Stimulated activated memory B cell treated with anti-CD40 and anti-IgM and Interleukin-4, amounts not matched to agents 10 μg/mL and 1 μg/mL and 100 μg/mL, for 72 hours (primary cell): ENCODE measurements at regions not wholly inside any gene's neighbourhood (a gene's known extent, or its start where the extent isn't known, plus 50 kb on each side); places are given as distances from the start of the nearest gene placed in this dataset.

Experiments
- ATAC-seq: fragments of 150-1000 bp; cut with Tn5 transposase; 2 replicates; pipeline ENCODE4 v1.10.0; 2021
- H3K27ac Mint-ChIP-seq: one replicate; pipeline ENCODE4 v1.8.0; 2022; ENCODE audit warnings: mild to moderate bottlenecking, mixed read lengths
- H3K27me3 Mint-ChIP-seq: one replicate; pipeline ENCODE4 v1.8.0; 2022; ENCODE audit warnings: mixed read lengths
- H3K36me3 Mint-ChIP-seq: one replicate; pipeline ENCODE4 v1.8.0; 2022; ENCODE audit warnings: mixed read lengths
- H3K4me1 Mint-ChIP-seq: one replicate; pipeline ENCODE4 v1.8.0; 2022; ENCODE audit warnings: mixed read lengths
- H3K4me3 Mint-ChIP-seq: one replicate; pipeline ENCODE4 v1.8.0; 2022; ENCODE audit warnings: mild to moderate bottlenecking, moderate library complexity, mixed read lengths
- H3K9me3 Mint-ChIP-seq: one replicate; pipeline ENCODE4 v1.8.0; 2022; ENCODE audit warnings: mixed read lengths

DNA sequence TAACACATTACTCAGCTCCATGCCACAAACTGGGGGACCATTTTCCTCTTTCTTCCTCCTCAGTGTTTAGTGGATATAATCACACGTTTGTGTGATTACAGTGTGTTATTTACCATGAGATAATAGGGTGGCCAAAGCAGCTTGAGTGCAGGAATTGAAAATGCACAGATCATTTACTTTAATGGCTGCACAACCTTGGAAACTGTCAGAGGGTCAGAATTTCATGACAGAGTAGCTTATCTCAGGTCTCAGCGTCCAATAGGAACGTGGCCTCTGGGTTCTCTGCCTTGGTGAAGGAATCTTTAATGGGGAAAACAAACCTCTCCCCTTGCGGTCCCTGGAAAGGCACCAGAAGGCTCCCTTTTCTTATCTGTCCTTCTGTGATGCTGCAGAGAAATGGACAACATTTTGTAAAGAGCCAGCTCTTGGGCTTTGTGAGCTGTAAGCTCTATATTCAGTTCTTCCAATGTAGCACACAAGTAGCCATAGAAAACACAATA lies 87.4 kb upstream of the CD180 start:
- peaks cover 9% of the 10 kb centered on the region for H3K27me3 Mint-ChIP-seq
- no peak for ATAC-seq
- H3K27ac Mint-ChIP-seq: no peak overlapping the region
- H3K36me3 Mint-ChIP-seq: no peaks in the 10 kb centered on the region
- no peak overlapping the region for H3K4me3 Mint-ChIP-seq
- peaks cover 7% of the 10 kb centered on the region for H3K4me1 Mint-ChIP-seq
- peaks cover 6% of the 10 kb centered on the region for H3K9me3 Mint-ChIP-seq

DNA sequence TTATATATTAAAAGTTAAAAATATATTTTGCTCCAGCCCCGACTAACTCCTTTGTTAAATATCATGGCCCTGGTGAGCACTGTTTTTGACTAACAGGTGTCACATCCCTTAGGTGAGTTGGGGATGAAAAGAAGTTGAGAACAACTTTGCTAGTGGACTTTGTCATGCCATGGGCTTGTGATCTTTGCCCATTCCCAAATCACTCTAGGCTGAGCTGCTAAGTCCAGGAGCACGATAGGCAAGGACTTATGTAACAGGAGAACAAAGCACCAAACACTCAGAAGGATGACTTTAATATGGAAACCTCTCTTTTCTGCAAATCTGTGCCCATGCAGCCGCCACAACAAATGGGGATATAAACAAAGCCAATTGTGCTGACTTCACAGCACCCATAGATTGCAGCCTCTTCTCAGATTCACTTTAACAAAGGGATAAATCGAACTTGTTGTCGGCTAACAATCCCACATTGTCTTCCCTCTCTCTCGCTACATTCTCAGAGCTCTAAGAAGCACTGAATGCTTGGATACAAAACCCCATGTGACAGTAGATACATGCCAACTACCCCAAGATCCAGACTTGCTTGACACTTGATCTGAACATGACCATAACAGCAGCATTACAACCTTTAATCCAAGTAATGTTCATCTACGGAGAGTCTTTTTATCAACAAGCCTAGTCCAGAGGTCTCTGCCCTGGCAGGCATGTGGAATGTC lies 86.8 kb upstream of the CD180 start:
- no peak overlapping the region for H3K27ac Mint-ChIP-seq
- peaks cover 3% of the 10 kb centered on the region for H3K36me3 Mint-ChIP-seq
- ATAC-seq: no peak

DNA sequence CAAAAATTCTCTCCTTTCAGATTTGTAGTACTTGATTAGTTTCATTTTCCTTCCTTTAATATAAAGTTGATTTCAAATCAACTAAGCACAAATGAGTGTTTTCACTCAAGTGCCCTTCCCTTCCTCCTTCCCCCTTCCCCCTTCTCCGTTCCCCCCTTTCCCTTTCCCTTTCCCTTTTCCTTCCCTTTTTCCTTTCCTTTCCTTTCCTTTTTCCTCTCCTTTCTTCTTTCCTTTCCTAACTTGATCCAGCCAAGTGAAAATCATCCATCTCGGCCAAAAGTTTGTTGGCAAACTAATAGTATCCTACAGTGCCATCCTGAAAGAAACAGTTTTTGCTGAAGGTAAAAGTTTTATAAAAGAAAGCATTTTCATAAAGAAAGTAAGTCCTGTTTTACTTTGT lies 85.3 kb upstream of the CD180 start:
- Mint-ChIP-seq H3K36me3 (peaks cover 5% of the 10 kb centered on the region), H3K4me1 (no peaks in the 10 kb centered on the region)

More for the DNA sequence above, 86.8 kb upstream of the CD180 start:
- Mint-ChIP-seq H3K9me3 (peaks cover 9% of the 10 kb centered on the region), H3K27me3 (peaks cover 9% of the 10 kb centered on the region), H3K4me1 (peaks cover 1% of the 10 kb centered on the region), H3K4me3 (no peak overlapping the region)

DNA sequence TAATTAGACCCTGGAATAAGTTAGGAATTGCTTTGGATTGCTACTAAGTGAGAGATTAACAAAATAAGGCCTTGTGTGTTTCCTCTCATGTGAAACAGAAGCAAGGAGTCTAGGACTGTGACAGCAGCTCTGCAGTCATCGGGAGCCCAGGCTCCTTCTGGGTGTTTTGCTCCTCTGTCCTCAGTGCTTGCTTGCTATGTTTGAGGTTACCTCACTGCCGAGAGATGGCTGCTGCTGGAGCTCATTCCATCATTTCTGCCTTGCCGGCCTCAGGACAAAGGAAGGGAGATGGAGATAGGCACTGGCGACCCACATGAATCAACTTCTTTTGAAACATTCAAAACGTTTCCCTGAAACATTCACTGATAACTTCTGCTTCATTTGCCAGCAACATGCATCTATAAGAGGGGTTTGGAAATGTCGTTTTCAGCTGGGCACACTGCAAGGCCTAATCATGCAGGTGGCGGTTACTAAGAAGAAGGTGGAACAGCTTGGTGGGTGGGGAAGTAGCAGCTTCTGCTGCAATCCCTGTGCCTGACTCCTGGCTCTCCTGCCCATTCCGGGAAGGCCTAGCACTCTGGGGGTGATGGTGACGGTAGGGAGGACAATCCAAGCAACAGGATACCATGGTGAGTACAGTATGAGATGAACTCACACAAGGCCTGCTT lies 77.2 kb upstream of the CD180 start:
- no peaks in the 10 kb centered on the region for H3K4me1 Mint-ChIP-seq

More for the DNA sequence above, 85.3 kb upstream of the CD180 start:
- H3K27me3 Mint-ChIP-seq: peaks cover 9% of the 10 kb centered on the region
- ATAC-seq: no peak
- no peak overlapping the region for H3K27ac Mint-ChIP-seq
- no peak overlapping the region for H3K4me3 Mint-ChIP-seq
- peaks cover 13% of the 10 kb centered on the region for H3K9me3 Mint-ChIP-seq

DNA sequence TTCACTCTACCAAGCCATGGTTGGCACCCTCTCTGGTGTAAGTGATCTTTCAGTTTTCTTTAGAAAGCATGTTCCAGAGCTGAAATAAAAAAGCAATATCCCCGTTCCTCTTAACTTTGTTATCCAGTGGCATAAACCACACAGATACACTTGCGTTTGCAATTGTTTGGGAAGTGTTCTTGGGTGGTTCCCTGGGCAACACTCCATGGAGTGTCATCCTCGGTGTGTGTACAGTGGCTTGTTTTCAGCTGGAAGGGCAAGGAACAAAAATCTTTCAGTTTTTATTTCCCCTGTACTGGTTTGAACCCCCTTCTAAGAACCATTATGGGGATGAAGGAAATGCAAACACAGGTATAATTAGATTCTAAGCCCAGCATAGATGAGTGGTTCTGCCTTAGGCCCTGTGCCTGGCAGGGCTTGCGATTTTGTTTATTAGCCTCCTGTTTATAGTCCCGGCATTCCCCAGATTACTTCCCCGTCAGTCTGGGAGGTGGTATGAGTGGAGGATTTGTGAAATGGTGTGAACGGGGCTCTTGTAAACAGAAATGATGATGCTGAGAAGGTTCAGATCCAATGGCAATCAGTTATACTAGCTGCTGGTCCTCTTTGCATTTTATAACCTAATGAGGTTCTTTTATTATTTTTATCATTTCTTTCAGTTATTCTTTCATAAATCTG lies 76.0 kb upstream of the CD180 start:
- Mint-ChIP-seq H3K27me3 (no peaks in the 10 kb centered on the region), H3K36me3 (no peaks in the 10 kb centered on the region), H3K4me1 (no peaks in the 10 kb centered on the region), H3K4me3 (no peak overlapping the region), H3K27ac (no peak overlapping the region), H3K9me3 (peaks cover under 1% of the 10 kb centered on the region)
- no peak for ATAC-seq

More for the DNA sequence above, 77.2 kb upstream of the CD180 start:
- Mint-ChIP-seq H3K4me3 (no peak overlapping the region), H3K36me3 (peaks cover 5% of the 10 kb centered on the region), H3K9me3 (peaks cover 8% of the 10 kb centered on the region), H3K27ac (no peak overlapping the region), H3K27me3 (no peaks in the 10 kb centered on the region)
- no peak for ATAC-seq

DNA sequence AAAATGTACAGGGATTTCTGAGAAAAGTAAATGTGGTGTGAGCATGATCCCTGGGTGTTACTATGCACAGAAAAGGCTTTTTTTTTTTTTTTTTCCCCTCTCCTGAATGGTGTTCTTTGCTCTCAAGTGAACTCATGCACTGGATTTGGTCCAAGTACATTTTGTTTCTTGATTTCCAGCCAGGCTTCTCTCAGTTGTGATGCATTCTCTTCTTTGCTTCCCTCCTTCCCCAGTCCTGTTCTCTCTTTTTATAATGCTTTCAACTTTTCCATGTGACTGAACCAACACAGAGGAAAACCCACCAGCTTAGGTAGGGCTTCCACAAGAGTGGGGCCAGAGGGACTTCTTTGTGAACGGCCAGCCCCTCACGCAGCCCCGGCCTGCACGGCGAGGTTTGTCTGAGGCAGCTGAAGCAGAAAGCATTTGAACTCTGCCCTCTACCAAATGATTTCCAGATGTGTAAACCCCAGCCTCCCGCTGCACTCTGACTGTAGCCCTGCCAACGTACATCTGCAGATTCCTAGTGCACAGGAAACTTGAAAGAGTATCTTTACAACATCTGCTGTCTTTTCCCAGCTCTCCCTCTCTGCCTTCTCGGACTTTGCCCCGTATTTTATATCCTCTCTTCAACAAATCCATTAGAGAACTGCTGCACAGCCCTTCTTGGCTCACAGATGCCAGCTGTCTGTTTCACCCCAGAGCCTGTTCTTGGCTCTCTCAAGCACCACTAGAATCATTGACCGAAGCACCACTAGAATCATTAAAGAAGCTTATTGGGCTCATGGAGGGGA lies 71.8 kb upstream of the CD180 start:
- Mint-ChIP-seq H3K27ac (no peak overlapping the region), H3K9me3 (no peaks in the 10 kb centered on the region), H3K4me1 (no peaks in the 10 kb centered on the region), H3K36me3 (no peaks in the 10 kb centered on the region), H3K4me3 (no peak overlapping the region), H3K27me3 (no peaks in the 10 kb centered on the region)
- ATAC-seq: no peak

DNA sequence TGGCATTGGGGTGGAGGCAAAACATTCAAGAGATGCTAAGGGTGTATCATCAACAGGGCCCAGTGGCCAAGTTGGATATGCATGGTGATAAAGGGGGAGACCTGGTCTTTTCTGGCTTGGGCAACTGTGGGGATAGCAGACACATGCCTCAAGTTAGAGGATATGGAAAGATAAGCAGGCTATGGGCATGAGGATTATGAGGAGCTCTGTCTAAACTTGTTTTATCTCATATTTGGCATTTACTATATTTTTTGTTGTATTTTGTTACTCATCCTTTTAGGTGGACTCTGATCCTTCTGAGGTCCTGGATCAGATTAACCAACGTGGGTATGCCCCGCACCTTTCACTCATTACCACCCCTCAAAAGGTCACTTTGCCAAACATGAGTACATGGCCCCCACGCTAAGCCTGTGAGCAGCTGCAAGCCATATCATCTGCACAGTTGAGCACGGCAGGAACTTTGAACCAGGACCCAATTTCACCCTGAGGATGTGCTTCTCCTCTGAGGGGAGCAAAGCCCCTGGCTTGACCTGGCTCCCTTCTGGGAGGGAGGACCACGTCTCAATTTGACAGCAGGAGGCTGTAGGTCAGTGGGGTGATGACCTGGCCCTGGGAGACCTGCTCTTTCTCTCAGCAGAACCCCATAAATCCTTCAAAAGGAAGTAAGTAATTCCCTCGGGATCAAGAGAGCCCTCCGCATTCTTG lies 71.1 kb upstream of the CD180 start:
- Mint-ChIP-seq H3K36me3 (no peaks in the 10 kb centered on the region), H3K9me3 (no peaks in the 10 kb centered on the region), H3K27me3 (no peaks in the 10 kb centered on the region), H3K4me3 (no peak overlapping the region), H3K4me1 (no peaks in the 10 kb centered on the region), H3K27ac (no peak overlapping the region)
- ATAC-seq: no peak

DNA sequence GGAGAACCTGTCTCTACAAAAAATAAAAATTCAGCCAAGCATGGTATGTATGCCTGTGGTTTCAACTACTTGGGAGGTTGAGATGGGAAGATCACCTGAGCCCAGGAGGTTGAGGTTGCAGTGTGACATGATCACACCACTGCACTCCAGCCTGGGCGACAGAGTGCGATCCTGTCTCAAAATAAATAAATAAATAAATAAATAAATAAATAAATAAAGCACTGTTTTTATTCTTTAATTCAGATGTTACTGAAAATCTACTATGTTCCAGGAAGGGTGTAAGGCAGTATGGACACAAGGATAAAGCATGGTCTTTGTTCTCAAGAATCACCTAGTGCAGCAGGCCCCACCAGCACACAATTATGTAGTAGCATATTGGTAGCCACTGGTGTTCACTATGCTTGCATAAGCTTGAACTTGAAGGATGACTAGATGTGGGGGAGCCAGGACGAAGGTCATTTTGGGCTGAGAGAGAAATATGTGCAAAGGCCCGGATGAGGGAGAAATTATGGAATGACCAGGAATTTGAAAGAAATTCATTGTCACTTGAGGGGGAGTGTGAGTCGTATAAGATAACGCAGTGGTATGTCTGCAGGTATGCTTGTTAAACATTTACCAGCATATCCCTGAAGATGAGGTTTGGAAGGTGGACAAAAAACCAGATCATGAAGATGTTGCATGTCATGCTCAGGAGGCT lies 70.2 kb upstream of the CD180 start:
- Mint-ChIP-seq H3K4me1 (no peaks in the 10 kb centered on the region), H3K27ac (no peak overlapping the region), H3K36me3 (no peaks in the 10 kb centered on the region), H3K4me3 (no peak overlapping the region), H3K27me3 (no peaks in the 10 kb centered on the region), H3K9me3 (no peaks in the 10 kb centered on the region)
- ATAC-seq: no peak

DNA sequence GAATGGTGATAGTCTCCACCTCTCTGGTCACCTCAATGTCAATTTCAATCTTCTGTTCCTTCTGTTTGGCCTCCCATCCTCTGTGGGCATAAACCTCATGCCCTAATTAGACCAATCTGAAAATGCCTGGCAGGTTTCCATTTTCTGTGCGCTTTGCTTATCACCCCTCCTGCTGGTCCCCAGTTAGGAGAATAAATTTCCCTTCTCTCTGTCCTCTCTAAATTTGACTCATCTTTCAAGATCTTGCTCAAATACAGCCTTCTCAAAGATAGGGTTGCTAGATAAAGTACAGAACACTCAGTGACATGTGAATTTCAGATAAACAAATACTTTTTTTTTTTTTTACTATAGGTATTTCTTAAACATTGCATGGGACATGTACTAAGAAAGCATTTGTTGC lies 69.4 kb upstream of the CD180 start:
- Mint-ChIP-seq H3K4me1 (no peaks in the 10 kb centered on the region), H3K27ac (no peak overlapping the region), H3K27me3 (no peaks in the 10 kb centered on the region), H3K4me3 (no peak overlapping the region), H3K36me3 (no peaks in the 10 kb centered on the region), H3K9me3 (no peaks in the 10 kb centered on the region)
- ATAC-seq: no peak

DNA sequence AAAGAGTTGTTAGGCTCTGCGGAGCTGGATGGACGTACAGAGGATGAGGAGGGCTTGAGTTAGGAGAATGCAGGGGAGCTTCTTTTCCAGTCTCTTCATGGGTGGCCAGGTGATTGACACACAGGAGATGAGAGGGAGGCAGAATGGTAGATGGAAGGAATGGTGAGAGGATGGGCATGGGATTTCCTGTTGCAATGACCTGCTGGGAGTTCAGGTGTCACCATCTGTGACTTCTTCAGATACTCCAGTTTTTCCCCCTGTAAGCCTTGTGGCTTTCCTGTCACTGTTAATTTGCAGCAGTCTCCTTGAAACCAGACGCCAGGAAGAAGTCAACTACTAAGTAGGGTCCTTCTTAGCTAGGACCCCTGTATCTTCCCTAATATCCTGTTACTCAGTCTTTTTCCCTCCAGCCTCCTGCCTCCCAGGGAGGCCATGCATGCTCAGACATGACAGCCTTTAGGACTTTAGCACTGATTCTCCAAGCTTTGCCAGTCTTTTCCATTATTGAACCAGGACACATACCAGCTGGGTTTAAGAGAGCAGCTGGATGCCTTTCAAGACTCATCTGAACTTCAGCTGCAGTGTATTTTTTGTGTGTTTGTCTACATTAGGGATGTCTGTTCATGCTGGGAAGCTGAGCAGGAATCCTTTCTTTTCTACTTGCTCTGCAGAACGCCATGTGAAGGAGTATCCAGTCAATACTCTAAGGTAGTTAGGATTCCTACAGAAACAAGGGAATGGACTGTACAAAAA lies 67.2 kb upstream of the CD180 start:
- peaks cover 11% of the 10 kb centered on the region for H3K27me3 Mint-ChIP-seq
- no peak overlapping the region for H3K27ac Mint-ChIP-seq
- no peak for ATAC-seq
- no peaks in the 10 kb centered on the region for H3K4me1 Mint-ChIP-seq
- no peaks in the 10 kb centered on the region for H3K9me3 Mint-ChIP-seq
- no peak overlapping the region for H3K4me3 Mint-ChIP-seq
- H3K36me3 Mint-ChIP-seq: no peaks in the 10 kb centered on the region

DNA sequence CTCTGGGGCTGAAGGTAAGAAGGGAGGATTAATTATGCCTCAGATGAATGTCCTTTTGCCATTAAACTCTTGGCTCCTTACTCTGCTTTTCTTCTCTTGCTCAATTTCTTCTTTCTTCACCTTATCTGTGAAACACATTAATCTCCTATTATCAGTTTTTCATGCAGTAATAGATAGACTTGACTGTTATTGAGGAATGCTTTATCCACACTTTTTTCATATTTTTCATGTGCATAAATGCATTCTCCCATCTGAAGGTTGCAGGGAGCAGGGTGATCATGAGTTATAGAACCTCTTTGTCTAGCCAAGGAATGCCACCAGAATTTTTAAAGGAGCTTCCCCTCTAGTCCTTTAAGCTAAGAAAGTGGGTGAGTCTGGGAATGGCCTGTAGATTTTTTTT lies 66.4 kb upstream of the CD180 start:
- Mint-ChIP-seq H3K4me3 (no peak overlapping the region), H3K4me1 (no peaks in the 10 kb centered on the region), H3K36me3 (no peaks in the 10 kb centered on the region), H3K9me3 (no peaks in the 10 kb centered on the region), H3K27me3 (peaks cover 11% of the 10 kb centered on the region), H3K27ac (no peak overlapping the region)
- no peak for ATAC-seq

DNA sequence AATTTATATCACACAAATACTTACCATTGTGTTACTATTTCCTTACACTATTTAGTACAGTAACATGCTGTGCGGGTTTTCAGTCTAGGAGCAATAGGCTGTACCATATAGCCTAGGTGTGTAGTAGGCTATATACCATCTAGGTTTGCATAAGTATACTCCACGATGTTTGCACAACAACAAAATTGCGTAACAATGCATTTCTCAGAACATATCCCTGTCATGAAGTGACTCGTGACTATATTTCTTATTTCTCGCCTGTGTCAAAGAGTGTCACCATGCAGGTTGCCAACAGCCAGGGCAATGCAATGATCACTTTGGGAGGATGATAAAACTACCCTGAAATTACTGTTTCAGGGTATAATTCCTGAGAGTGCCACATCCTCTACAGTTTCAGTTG lies 65.6 kb upstream of the CD180 start:
- Mint-ChIP-seq H3K27me3 (peaks cover 17% of the 10 kb centered on the region), H3K36me3 (no peaks in the 10 kb centered on the region), H3K9me3 (no peaks in the 10 kb centered on the region), H3K4me1 (peaks cover 5% of the 10 kb centered on the region), H3K4me3 (no peak overlapping the region), H3K27ac (no peak overlapping the region)
- no peak for ATAC-seq

DNA sequence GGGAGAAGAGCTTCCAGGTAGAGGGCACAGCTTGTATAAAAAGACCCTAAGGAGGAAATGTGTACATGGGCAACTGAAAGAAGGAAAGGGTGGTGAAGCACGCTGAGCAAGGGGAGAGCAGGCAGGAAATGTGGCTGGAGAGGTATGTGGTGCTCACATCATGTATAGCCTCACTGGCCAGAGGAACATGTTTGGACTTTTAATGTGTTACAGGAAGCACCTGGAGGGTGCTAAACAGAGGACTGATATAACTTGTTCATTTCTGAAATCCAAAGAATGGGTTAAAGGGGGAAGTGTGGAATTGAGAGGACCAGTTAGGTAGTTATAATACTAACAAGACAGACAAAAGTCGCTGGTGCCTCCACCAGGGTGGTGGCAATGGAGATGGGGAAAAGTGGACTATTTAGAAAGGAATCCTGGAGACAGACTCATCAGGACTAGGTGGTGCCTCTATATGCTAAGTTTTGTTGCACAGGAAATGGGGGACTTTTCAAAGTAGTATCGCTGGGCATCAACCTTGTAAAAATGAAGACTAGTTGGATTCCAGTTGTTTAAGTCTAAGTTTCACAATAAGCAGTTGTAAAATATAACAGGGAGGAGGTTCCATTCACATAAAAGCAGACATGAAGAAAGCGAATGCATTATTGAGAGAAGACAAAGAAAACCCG lies 63.1 kb upstream of the CD180 start:
- H3K27me3 Mint-ChIP-seq: peaks cover 20% of the 10 kb centered on the region
- H3K36me3 Mint-ChIP-seq: no peaks in the 10 kb centered on the region
- H3K27ac Mint-ChIP-seq: no peak overlapping the region
- no peaks in the 10 kb centered on the region for H3K9me3 Mint-ChIP-seq
- no peak for ATAC-seq
- no peak overlapping the region for H3K4me3 Mint-ChIP-seq
- H3K4me1 Mint-ChIP-seq: peaks cover 6% of the 10 kb centered on the region
